ENCODE measurements at regions not wholly inside any gene's neighbourhood (a gene's known extent, or its start where the extent isn't known, plus 50 kb on each side); places are given as distances from the start of the nearest gene placed in this dataset.

GRCh38 chr11:45062974-45063635, 83.3 kb upstream of the PRDM11 start (continued):
- TF ChIP-seq, protein P1, sequence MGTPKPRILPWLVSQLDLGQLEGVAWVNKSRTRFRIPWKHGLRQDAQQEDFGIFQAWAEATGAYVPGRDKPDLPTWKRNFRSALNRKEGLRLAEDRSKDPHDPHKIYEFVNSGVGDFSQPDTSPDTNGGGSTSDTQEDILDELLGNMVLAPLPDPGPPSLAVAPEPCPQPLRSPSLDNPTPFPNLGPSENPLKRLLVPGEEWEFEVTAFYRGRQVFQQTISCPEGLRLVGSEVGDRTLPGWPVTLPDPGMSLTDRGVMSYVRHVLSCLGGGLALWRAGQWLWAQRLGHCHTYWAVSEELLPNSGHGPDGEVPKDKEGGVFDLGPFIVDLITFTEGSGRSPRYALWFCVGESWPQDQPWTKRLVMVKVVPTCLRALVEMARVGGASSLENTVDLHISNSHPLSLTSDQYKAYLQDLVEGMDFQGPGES (IDR thresholded peaks at IDR 0.05; ENCODE audit: low read depth, low read length), result no peak
- no peak for TF ChIP-seq CHD2 (IDR thresholded peaks at IDR 0.05; ENCODE audit: low read length, partially characterized antibody)
- TF ChIP-seq, protein P2, sequence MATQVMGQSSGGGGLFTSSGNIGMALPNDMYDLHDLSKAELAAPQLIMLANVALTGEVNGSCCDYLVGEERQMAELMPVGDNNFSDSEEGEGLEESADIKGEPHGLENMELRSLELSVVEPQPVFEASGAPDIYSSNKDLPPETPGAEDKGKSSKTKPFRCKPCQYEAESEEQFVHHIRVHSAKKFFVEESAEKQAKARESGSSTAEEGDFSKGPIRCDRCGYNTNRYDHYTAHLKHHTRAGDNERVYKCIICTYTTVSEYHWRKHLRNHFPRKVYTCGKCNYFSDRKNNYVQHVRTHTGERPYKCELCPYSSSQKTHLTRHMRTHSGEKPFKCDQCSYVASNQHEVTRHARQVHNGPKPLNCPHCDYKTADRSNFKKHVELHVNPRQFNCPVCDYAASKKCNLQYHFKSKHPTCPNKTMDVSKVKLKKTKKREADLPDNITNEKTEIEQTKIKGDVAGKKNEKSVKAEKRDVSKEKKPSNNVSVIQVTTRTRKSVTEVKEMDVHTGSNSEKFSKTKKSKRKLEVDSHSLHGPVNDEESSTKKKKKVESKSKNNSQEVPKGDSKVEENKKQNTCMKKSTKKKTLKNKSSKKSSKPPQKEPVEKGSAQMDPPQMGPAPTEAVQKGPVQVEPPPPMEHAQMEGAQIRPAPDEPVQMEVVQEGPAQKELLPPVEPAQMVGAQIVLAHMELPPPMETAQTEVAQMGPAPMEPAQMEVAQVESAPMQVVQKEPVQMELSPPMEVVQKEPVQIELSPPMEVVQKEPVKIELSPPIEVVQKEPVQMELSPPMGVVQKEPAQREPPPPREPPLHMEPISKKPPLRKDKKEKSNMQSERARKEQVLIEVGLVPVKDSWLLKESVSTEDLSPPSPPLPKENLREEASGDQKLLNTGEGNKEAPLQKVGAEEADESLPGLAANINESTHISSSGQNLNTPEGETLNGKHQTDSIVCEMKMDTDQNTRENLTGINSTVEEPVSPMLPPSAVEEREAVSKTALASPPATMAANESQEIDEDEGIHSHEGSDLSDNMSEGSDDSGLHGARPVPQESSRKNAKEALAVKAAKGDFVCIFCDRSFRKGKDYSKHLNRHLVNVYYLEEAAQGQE (IDR thresholded peaks at IDR 0.05; ENCODE audit: low read depth, low read length), result no peak
- no peak for TF ChIP-seq POLR2AphosphoS5 (IDR thresholded peaks at IDR 0.05; ENCODE audit: low read depth, low read length)

DNA sequence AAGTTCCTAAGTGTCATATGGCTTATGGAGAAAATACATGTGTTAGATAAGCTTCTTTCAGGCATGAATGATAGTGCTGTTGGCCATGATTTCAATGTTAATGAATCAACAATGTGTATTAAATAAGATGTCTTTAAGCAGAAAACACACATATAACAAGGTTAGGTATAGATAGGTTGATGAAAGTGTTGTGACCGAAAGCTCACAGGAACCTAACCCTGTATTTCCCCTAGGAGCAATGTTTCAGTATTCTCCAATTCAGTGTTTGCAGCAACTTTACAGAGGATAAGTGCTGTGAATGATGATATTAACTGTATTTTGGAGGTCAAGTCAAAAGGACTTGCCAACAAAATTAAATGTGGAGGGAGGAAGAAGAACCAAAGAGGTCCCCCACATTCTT, 82.8 kb upstream of the PRDM11 start:
- no peak overlapping the region; a peak in 1 of 4 replicates for H3K4me3 ChIP-seq (ENCODE audit: low read depth in 2 of 2, low read length in 1 of 2)
- DNase-seq, result no peak
- 64% methylated on average over 1 of the region's 1 CpG for WGBS (ENCODE audit: low lambda C conversion rate)
- no peaks in the 10 kb centered on the region for H3K36me3 ChIP-seq (replicated peaks in 1 of 2; ENCODE audit: control insufficient read depth in 1 of 2, insufficient read depth in 2 of 2, low read length in 1 of 2)
- no peaks in the 10 kb centered on the region for H3K9me3 ChIP-seq
- H3K4me2 ChIP-seq, result no peak overlapping the region
- TF ChIP-seq RFX5 (IDR thresholded peaks at IDR 0.05; ENCODE audit: low read length) (no peak), GABPA (IDR thresholded peaks at IDR 0.05; ENCODE audit: low read depth) (no peak), CTCF (IDR thresholded peaks at IDR 0.05) (no peak), MEF2A (IDR thresholded peaks at IDR 0.05; ENCODE audit: borderline replicate concordance, low read depth) (no peak), NFIC (IDR thresholded peaks at IDR 0.05; ENCODE audit: borderline replicate concordance) (no peak), SIN3A (IDR thresholded peaks at IDR 0.05; ENCODE audit: borderline replicate concordance, low read depth, low read length) (no peak), FOXM1 (IDR thresholded peaks at IDR 0.05; ENCODE audit: low read depth) (no peak), FOXJ3 (CRISPR knock-in tag; IDR thresholded peaks at IDR 0.05) (no peak), RCOR1 (IDR thresholded peaks at IDR 0.05; ENCODE audit: low read length) (no peak), RAD21 (IDR thresholded peaks at IDR 0.05; ENCODE audit: low read length) (no peak), EZH2phosphoT487 (IDR thresholded peaks at IDR 0.05; ENCODE audit: borderline replicate concordance, low read depth) (no peak), TCF12 (IDR thresholded peaks at IDR 0.05) (no peak), YY1 (IDR thresholded peaks at IDR 0.05; ENCODE audit: low read depth) (no peak), CHD2 (IDR thresholded peaks at IDR 0.05; ENCODE audit: low read length, partially characterized antibody) (no peak)
- TF ChIP-seq, protein P1 (IDR thresholded peaks at IDR 0.05; ENCODE audit: low read depth, low read length), result no peak
- H2AFZ ChIP-seq (ENCODE audit: low read depth), result no peak overlapping the region
- H3F3A ChIP-seq (replicated peaks; ENCODE audit: insufficient read depth), result no peaks in the 10 kb centered on the region
- ChIA-PET POLR2A (no interaction called here), CTCF (interaction anchor here (1.2 to 1.5 kb wide), 2 partner anchors 127 to 137 kb away, joined by 5 read pairs; no protein-coding TSS in a partner anchor)
- no peaks in the 10 kb centered on the region for H3K79me2 ChIP-seq (ENCODE audit: insufficient read depth)
- H3K4me1 ChIP-seq (ENCODE audit: control insufficient read depth in 1 of 2, insufficient read depth in 2 of 2, low read depth in 1 of 2, low read length in 1 of 2), result no peaks in the 10 kb centered on the region
- no peak overlapping the region for H3K9ac ChIP-seq
- no peaks in the 10 kb centered on the region; the same call in 1 of the 2 replicates for H3K27me3 ChIP-seq (ENCODE audit: insufficient read depth)
- H3K9me2 ChIP-seq, result no peaks in the 10 kb centered on the region
- H3K27ac ChIP-seq (ENCODE audit: low read depth in 2 of 2, low read length in 1 of 2), result no peak overlapping the region
- H4K20me1 ChIP-seq (ENCODE audit: insufficient read depth), result no peaks in the 10 kb centered on the region

Data from SK-N-SH (cell line).